Transverse colon (tissue), 4 donors: ENCODE measurements at regions not wholly inside any gene's neighbourhood (a gene's known extent, or its start where the extent isn't known, plus 50 kb on each side); places are given as distances from the start of the nearest gene placed in this dataset.

ENCODE experiments used
- CTCF ChIP-seq, 5 experiments: fragments of 200-600 bp in 3 of 5; fragments of 450-650 bp in 2 of 5; sonication (generic) in 3 of 5; IDR thresholded peaks; 1 replicate in 2 of 5; 2 replicates in 3 of 5; pipeline ENCODE4 v1.5.1; 2016 to 2017; ENCODE audit warnings: antibody characterized with exemption in 5 of 5, inconsistent platforms in 3 of 5, mild to moderate bottlenecking in 2 of 5, moderate library complexity in 1 of 5
- EP300 ChIP-seq: sonication (generic); formaldehyde crosslinking; IDR thresholded peaks from one replicate; pipeline ENCODE4 v1.6.1; 2017; ENCODE audit warnings: antibody characterized with exemption, low read depth
- POLR2A ChIP-seq: fragments of 450-650 bp; IDR thresholded peaks from one replicate; pipeline ENCODE4 v1.6.1; 2016; ENCODE audit warnings: antibody characterized with exemption, mild to moderate bottlenecking, moderate library complexity
- POLR2AphosphoS5 ChIP-seq, 3 donors: sonication (generic); formaldehyde crosslinking; IDR thresholded peaks; one replicate each; pipeline ENCODE4 v1.6.1; 2016; ENCODE audit warnings: antibody characterized with exemption in 3 of 3

- TF ChIP-seq CTCF (IDR thresholded peaks at IDR 0.05) (no peak), POLR2A (no peak), POLR2AphosphoS5 (IDR thresholded peaks at IDR 0.05) (no peak), EP300 (no peak)
Measured at GRCh38 chr3:178019645-178020044, 516.6 kb upstream of the KCNMB2 start.
